NCI-H2171 treated with DMSO at 0.1 percent for 48 hours (cell line): ENCODE measurements at regions not wholly inside any gene's neighbourhood (a gene's known extent, or its start where the extent isn't known, plus 50 kb on each side); places are given as distances from the start of the nearest gene placed in this dataset.

Experiments used
- DNase-seq: peaks from one replicate; lab custom pipeline; 2025; lab: John Stamatoyannopoulos, UW

DNA sequence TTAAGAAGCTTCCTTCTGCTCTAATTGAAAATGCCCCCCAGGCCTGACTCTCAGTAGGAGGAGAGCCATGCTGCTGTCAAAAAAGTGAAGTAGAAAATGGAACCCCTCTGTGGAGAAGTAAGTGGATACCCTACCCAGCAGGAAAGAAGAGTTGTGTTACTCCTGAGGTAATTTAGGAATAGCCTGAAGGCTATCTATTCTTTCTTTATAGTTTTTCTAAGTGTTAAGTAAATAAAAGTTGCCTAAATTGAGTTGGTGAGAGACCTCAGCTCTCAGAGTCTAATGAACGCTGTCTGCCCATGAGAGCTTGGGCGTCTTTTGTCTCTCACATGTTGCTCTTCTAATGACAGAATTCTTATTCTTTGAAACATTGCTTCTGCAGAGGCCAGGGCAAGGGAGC lies 116.2 kb downstream of the NSUN3 start:
- no peak for DNase-seq

GRCh38 chr3:94183551-94183950 lies 120.7 kb downstream of the NSUN3 start:
- DNase-seq, result no peak

DNA sequence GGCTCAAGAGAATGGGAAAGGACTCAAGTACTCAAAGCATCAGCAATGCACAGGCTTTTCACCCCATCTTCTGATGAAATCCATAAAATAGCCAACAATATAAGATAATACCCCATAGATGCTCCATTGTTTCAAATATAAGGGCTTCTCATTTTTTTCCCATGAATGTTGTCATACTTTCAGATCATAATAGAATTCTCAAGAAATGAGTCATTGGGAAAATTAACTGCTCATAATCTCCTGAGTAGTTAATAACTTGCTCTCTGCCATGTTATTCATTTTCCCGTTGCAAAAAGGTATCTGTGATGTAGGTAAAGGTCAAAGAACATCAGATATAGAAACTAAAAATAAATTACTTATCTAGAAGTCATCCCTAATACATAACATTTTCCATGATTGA lies 121.9 kb downstream of the NSUN3 start:
- DNase-seq, result no peak

DNA sequence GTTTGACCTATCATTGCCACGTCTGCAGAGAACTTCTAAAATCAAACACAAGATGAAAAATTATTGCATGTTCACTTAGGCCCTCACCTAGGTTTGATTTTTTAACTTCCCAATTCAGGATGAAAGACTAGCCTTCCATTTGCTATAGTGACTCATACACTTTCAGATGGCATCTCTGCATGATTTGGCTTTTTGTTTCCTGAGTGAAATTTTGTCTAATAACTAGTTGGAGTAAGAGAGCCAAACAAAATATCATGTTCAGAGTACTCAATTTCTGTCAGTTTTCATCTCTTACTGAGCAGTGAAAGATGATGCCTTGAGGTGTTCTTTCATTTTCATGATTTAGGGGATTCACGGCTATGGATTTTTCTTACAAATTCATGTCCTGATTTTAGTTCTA lies 122.9 kb downstream of the NSUN3 start:
- DNase-seq, result no peak

DNA sequence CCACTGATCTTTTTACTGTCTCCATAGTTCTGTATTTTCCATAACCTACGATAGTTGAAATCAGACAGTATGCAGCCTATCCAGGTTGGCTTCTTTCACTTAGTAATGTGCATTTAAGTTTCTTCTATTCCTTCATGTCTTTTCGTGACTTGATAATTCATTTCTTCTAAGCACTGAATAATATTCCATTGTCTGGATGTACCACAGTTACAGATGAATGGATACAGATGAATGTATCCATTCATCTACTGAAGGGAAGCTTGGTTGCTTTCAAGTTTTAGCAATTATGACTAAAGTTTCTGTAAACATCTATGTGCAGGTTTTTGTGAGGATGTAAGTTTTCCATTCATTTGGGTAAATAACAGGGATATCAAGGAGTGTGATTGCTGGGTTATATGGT lies 124.8 kb downstream of the NSUN3 start:
- no peak for DNase-seq

GRCh38 chr3:94195381-94195780 lies 132.5 kb downstream of the NSUN3 start:
- DNase-seq, result no peak

DNA sequence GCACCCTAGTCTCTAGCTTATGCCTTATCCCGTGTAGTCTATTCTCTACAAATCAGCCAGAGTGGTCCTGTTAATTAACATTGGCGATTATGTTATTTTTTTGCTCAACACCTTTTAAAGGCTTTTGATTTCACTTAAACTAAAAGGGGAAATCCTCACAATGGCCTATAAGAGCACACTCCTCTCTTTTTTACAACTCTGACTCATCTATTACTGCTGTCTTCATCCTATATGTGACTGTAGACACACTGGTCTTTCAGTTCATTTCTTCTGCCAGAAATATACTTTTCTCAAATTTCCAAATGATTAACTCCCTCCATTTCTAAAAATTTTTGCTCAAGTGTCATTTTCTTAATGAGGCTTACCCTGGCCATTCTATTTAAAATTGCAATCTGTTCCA lies 143.4 kb downstream of the NSUN3 start:
- DNase-seq, result no peak

GRCh38 chr3:94210256-94210655 lies 147.4 kb downstream of the NSUN3 start:
- DNase-seq, result no peak

DNA sequence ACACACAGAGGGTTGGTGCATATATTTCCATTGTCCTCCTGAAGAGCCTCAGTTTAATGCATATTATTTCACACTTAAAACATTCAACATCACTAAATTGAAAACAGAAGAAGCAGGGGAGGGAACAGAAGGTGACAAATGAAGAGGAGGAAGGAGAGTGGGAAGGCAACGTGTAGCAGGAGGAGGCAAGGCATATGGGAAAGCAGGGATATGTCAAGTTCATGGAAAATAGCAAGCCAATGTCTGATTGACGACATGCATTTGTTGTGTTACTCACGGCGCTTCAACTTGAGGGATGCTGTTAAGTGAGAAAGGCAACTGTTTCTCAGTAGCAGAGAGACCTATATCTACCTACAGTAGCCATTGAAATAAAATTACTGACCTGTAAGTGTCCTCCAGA lies 154.5 kb downstream of the NSUN3 start:
- no peak for DNase-seq

- DNase-seq, result no peak
These were observed 157.6 kb downstream of the NSUN3 start for GRCh38 chr3:94220426-94220825.

GRCh38 chr3:94221829-94222228 lies 159.0 kb downstream of the NSUN3 start:
- no peak for DNase-seq

GRCh38 chr3:94225148-94225865 lies 162.4 kb downstream of the NSUN3 start:
- no peak for DNase-seq

- no peak for DNase-seq
These were observed 163.2 kb downstream of the NSUN3 start for GRCh38 chr3:94226078-94226477.

DNA sequence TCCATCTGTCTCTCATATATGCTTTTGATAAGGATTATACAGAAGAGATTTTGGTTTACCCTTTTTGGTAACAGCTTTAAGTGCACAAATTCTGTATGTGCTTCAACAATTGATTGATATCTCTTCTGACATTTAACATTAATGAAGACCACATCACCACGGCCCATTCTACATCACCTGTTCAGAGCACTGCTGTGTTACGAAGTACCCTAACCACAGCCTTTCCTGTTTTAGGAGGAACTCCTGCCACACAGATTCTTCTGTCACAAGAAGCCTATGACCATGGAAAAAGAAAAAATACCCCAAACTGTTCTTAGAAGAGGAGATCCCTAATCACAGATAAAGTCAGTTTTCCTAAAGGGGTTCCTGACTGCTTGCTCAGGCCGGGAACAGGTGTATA lies 170.1 kb downstream of the NSUN3 start:
- no peak for DNase-seq

- DNase-seq, result peak; percentile 18
These were observed 171.4 kb downstream of the NSUN3 start for GRCh38 chr3:94234177-94234788.

DNA sequence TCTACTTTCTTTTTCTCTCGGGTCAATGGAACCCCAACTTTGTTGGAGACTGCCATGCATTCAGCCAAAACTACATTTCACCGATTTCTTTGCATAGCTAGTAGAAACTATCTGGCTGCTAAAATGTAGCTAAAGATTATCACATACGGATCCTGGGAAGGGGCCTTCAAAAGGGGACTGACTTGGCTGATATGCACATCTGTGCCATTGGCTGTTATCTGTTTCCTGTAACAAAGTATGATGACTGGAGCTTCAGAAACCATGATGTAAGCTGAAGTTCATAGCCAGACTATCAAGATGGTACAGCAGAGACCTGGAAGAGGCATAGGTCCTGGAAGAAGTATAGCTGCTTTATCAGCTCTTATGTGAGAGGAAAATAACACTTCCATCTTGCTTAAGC lies 179.1 kb downstream of the NSUN3 start:
- no peak for DNase-seq

- no peak for DNase-seq
These were observed 183.3 kb downstream of the NSUN3 start for GRCh38 chr3:94246171-94246570.

GRCh38 chr3:94248042-94248441 lies 185.2 kb downstream of the NSUN3 start:
- DNase-seq, result no peak

GRCh38 chr3:94249491-94250079 lies 186.7 kb downstream of the NSUN3 start:
- peak; percentile 59 for DNase-seq

DNA sequence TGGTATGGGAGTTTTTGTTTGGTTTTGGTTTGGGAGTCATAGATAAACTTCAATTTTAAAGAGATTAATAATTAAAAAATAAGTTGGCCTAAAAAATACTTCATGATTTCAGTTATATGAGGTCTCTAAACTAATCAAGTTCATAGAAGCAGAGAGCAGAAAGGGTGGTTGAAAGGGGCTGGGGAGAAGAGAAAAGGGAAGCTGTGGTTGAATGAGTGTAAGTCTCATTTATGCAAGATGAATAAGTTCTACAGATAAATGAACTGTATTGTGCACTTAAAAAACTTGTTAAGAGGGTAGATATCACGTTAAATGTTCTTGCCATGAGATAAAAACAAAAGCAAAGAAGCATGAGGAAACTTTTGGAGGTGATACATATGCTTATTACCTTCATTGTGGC lies 188.7 kb downstream of the NSUN3 start:
- no peak for DNase-seq

DNA sequence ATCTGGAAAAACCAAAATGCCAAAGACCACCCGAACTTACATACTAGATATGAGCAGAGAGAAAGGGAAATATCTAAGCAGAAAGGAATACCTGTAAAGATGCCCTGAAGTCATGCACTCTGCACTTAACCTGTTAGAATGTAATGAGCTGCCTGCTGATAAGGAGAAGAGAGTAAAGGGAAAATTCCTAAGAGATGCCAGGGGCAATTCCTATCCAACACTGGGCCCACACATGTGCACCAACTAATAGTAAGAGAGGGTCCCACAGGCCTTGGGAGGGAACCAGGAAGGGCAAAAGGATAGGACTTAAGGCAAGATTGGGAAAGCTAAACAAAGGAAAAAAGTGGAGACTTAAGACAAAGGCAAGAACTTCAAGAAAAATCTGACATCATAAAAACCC lies 189.5 kb downstream of the NSUN3 start:
- DNase-seq, result no peak

GRCh38 chr3:94256888-94257813 lies 194.3 kb downstream of the NSUN3 start:
- no peak for DNase-seq

DNA sequence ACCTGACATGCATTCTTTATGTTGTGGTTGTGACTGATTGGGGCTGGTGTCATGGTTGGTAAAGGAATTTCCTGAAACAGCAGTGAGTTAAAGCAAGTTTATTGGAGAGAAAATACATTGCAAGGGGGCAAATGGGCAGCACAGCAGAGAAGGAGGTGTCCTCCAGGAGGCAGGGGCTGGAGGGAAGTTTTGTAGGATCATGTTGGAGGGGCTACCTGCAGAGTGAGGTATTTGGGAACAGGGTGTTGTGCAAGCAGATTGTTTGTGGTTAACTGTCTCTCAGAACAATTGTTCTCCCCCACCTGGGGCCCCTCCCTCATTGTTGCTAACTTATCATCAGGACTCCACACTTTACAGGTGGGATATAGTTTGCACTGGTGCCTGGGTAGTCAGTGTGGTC lies 196.0 kb downstream of the NSUN3 start:
- no peak for DNase-seq
